ENCODE measurements at regions not wholly inside any gene's neighbourhood (a gene's known extent, or its start where the extent isn't known, plus 50 kb on each side); places are given as distances from the start of the nearest gene placed in this dataset.

DNA sequence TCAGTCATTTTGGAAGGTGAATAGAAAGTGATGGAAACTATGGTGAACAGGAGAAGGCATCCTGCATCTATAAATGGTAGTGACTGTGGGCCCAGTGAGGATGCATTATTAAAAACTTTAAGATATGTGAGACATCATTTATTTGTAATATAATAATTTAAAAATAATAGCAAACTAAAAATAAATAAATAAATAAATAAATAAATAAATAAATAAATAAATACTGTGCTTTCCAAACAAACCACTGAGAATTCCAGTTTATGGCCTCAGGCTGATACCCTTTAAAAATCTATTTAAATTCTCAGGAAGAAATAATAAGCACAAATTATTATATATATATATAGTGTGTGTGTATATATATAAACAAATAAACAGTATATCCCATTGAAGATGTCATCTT, 248.0 kb upstream of the DCAF8L1 start:
- Histone ChIP-seq H3K27ac (ENCODE audit: control insufficient read depth, insufficient read depth, low read length) (no peak overlapping the region), H3K79me2 (ENCODE audit: control insufficient read depth, insufficient read depth, low read length) (no peaks in the 10 kb centered on the region), H3K9me3 (ENCODE audit: control insufficient read depth, low read depth, low read length) (no peaks in the 10 kb centered on the region), H3K4me2 (ENCODE audit: control insufficient read depth, extremely low read depth, insufficient read depth, low read depth, low read length) (no peak overlapping the region), H3K9ac (ENCODE audit: control insufficient read depth, extremely low read depth, insufficient read depth, low read length) (no peak overlapping the region), H4K20me1 (ENCODE audit: control insufficient read depth, extremely low read depth, insufficient read depth, low read length) (no peaks in the 10 kb centered on the region), H3K4me1 (ENCODE audit: control insufficient read depth, extremely low read depth, insufficient read depth, low read length) (no peaks in the 10 kb centered on the region), H2AFZ (ENCODE audit: control insufficient read depth, low read length) (no peak overlapping the region), H3K4me3 (ENCODE audit: control insufficient read depth in 2 of 3, extremely low read depth in 1 of 3, insufficient read depth in 2 of 3, low read depth in 1 of 3, low read length in 3 of 3) (no peak overlapping the region), H3K36me3 (ENCODE audit: control insufficient read depth in 2 of 2, extremely low read depth in 1 of 2, insufficient read depth in 2 of 2, low read length in 2 of 2) (no peaks in the 10 kb centered on the region), H3K9me1 (ENCODE audit: control insufficient read depth, extremely low read depth, insufficient read depth, low read length) (no peaks in the 10 kb centered on the region), H3K27me3 (ENCODE audit: control insufficient read depth, extremely low read depth, insufficient read depth, low read length) (no peaks in the 10 kb centered on the region)
- DNase-seq (ENCODE audit: low read depth, low spot score), result no peak
- no peak for TF ChIP-seq CTCF (optimal IDR thresholded peaks at IDR 0.05 in 1 of 3, IDR thresholded peaks at IDR 0.05 in 1 of 3, conservative IDR thresholded peaks at IDR 0.05 in 1 of 3; ENCODE audit: extremely low read depth in 1 of 3, insufficient read depth in 2 of 3, low read length in 3 of 3)
- TF ChIP-seq EZH2 (IDR thresholded peaks at IDR 0.05; ENCODE audit: low read length), result no peak
- FAIRE-seq, result no peak
- dilution Hi-C loops (cut with MboI; ENCODE audit: extremely low pct_ligation_motif_present, low sequenced_read_pairs), result no loop called here

GRCh38 chrX:28225513-28225912, 244.3 kb upstream of the DCAF8L1 start:
- no peak for TF ChIP-seq CTCF (optimal IDR thresholded peaks at IDR 0.05 in 1 of 3, IDR thresholded peaks at IDR 0.05 in 1 of 3, conservative IDR thresholded peaks at IDR 0.05 in 1 of 3; ENCODE audit: extremely low read depth in 1 of 3, insufficient read depth in 2 of 3, low read length in 3 of 3)
- no peaks in the 10 kb centered on the region for H4K20me1 ChIP-seq (ENCODE audit: control insufficient read depth, extremely low read depth, insufficient read depth, low read length)
- no peaks in the 10 kb centered on the region for H3K9me3 ChIP-seq (ENCODE audit: control insufficient read depth, low read depth, low read length)
- H3K27me3 ChIP-seq (ENCODE audit: control insufficient read depth, extremely low read depth, insufficient read depth, low read length), result no peaks in the 10 kb centered on the region
- dilution Hi-C loops (cut with MboI; ENCODE audit: extremely low pct_ligation_motif_present, low sequenced_read_pairs), result no loop called here
- no peaks in the 10 kb centered on the region for H3K36me3 ChIP-seq (ENCODE audit: control insufficient read depth in 2 of 2, extremely low read depth in 1 of 2, insufficient read depth in 2 of 2, low read length in 2 of 2)
- DNase-seq (ENCODE audit: low read depth, low spot score) (no peak), FAIRE-seq (no peak)
- no peak overlapping the region for H2AFZ ChIP-seq (ENCODE audit: control insufficient read depth, low read length)
- H3K9ac ChIP-seq (ENCODE audit: control insufficient read depth, extremely low read depth, insufficient read depth, low read length), result no peak overlapping the region
- H3K4me2 ChIP-seq (ENCODE audit: control insufficient read depth, extremely low read depth, insufficient read depth, low read depth, low read length), result no peak overlapping the region
- H3K27ac ChIP-seq (ENCODE audit: control insufficient read depth, insufficient read depth, low read length), result no peak overlapping the region
- no peaks in the 10 kb centered on the region for H3K9me1 ChIP-seq (ENCODE audit: control insufficient read depth, extremely low read depth, insufficient read depth, low read length)
- no peak overlapping the region for H3K4me3 ChIP-seq (ENCODE audit: control insufficient read depth in 2 of 3, extremely low read depth in 1 of 3, insufficient read depth in 2 of 3, low read depth in 1 of 3, low read length in 3 of 3)
- no peaks in the 10 kb centered on the region for H3K4me1 ChIP-seq (ENCODE audit: control insufficient read depth, extremely low read depth, insufficient read depth, low read length)
- H3K79me2 ChIP-seq (ENCODE audit: control insufficient read depth, insufficient read depth, low read length), result no peaks in the 10 kb centered on the region

Data from keratinocyte (primary cell).